Neural cell (in vitro differentiated cells): ENCODE measurements at regions not wholly inside any gene's neighbourhood (a gene's known extent, or its start where the extent isn't known, plus 50 kb on each side); places are given as distances from the start of the nearest gene placed in this dataset.

Source experiments
- H2AFZ ChIP-seq: fragments of 200-600, 300-800 bp; sonication (generic), shearing (Covaris generic); 2 replicates; pipeline ENCODE4 v1.6.0; 2014; ENCODE audit warnings: low read depth, mild to moderate bottlenecking, antibody characterized with exemption, low read length, moderate library complexity
- H3F3A ChIP-seq: fragments of 200-600 bp; shearing (Covaris generic); 2 replicates; pipeline ENCODE4 v1.6.1; 2016; ENCODE audit warnings: mild to moderate bottlenecking, moderate library complexity, mixed read lengths, antibody characterized with exemption, low read length; ENCODE audit not compliant: insufficient read depth, poor library complexity, severe bottlenecking
- H3K27ac ChIP-seq: fragments of 200-600, 300-800 bp; sonication (generic), shearing (Covaris generic); 2 replicates; pipeline ENCODE4 v1.5.1; 2014; ENCODE audit warnings: mild to moderate bottlenecking, low read length, moderate library complexity
- H3K27me3 ChIP-seq: fragments of 300-800, 200-600 bp; sonication (generic), shearing (Covaris generic); 2 replicates; pipeline ENCODE4 v1.6.0; 2014; ENCODE audit warnings: mild to moderate bottlenecking, low read depth, low read length, moderate library complexity; ENCODE audit not compliant: insufficient read depth
- H3K36me3 ChIP-seq: fragments of 300-800, 200-600 bp; sonication (generic), shearing (Covaris generic); 2 replicates; pipeline ENCODE4 v1.5.1; 2014; ENCODE audit warnings: mild to moderate bottlenecking, antibody characterized with exemption, low read length, moderate library complexity; ENCODE audit not compliant: insufficient read depth
- H3K4me2 ChIP-seq: fragments of 300-800, 200-600 bp; sonication (generic), shearing (Covaris generic); 2 replicates; pipeline ENCODE4 v1.6.0; 2014; ENCODE audit warnings: mild to moderate bottlenecking, low read length
- H3K4me3 ChIP-seq: fragments of 300-800, 200-600 bp; sonication (generic), shearing (Covaris generic); 2 replicates; pipeline ENCODE4 v1.5.1; 2014; ENCODE audit warnings: mild to moderate bottlenecking, low read length, moderate library complexity
- H3K79me2 ChIP-seq: fragments of 200-600 bp; shearing (Covaris generic); replicated peaks from 2 replicates; pipeline ENCODE4 v1.6.0; 2014; ENCODE audit warnings: mild to moderate bottlenecking, low read length, moderate library complexity; ENCODE audit not compliant: insufficient read depth
- H3K9ac ChIP-seq: fragments of 300-800, 200-600 bp; sonication (generic), shearing (Covaris generic); 2 replicates; pipeline ENCODE4 v1.6.1; 2016; ENCODE audit warnings: mild to moderate bottlenecking, low read length, mixed read lengths
- H3K9me2 ChIP-seq: fragments of 200-600 bp; shearing (Covaris generic); 2 replicates; pipeline ENCODE4 v1.6.1; 2016; ENCODE audit warnings: mild to moderate bottlenecking, low read length, mixed read lengths; ENCODE audit not compliant: insufficient read depth
- H3K9me3 ChIP-seq: fragments of 200-600, 300-800 bp; sonication (generic), shearing (Covaris generic); 2 replicates; pipeline ENCODE4 v1.6.1; 2016; ENCODE audit warnings: mild to moderate bottlenecking, mixed run types, low read length, moderate library complexity, mixed read lengths
- H4K20me1 ChIP-seq: fragments of 200-600 bp; shearing (Covaris generic); 2 replicates; pipeline ENCODE4 v1.6.1; 2016; ENCODE audit warnings: mild to moderate bottlenecking, mixed run types; ENCODE audit not compliant: insufficient read depth
- EP300 ChIP-seq: fragments of 450-650 bp; conservative IDR thresholded peaks from 2 replicates; pipeline ENCODE4 v1.6.1; 2014; ENCODE audit warnings: antibody characterized with exemption, mild to moderate bottlenecking, moderate library complexity; ENCODE audit not compliant: poor library complexity, severe bottlenecking
- EZH2 ChIP-seq: fragments of 200-600, 300-800 bp; shearing (Covaris generic), sonication (generic); IDR thresholded peaks from 2 replicates; pipeline ENCODE4 v1.6.1; 2014; ENCODE audit warnings: antibody characterized with exemption, low read length, borderline replicate concordance, mild to moderate bottlenecking; ENCODE audit not compliant: insufficient read depth, poor library complexity, severe bottlenecking
- MXI1 ChIP-seq: fragments of 450-650 bp; conservative IDR thresholded peaks from 2 replicates; pipeline ENCODE4 v1.6.1; 2014; ENCODE audit warnings: antibody characterized with exemption, mild to moderate bottlenecking; ENCODE audit not compliant: poor library complexity, severe bottlenecking
- POLR2AphosphoS5 ChIP-seq: IDR thresholded peaks from 2 replicates; pipeline ENCODE4 v1.6.1; 2012
- RAD21 ChIP-seq: fragments of 450-650 bp; conservative IDR thresholded peaks from 2 replicates; pipeline ENCODE4 v1.6.1; 2014; ENCODE audit warnings: antibody characterized with exemption, mild to moderate bottlenecking, moderate library complexity
- SMC3 ChIP-seq: fragments of 450-650 bp; conservative IDR thresholded peaks from 2 replicates; pipeline ENCODE4 v1.6.1; 2014; ENCODE audit warnings: antibody characterized with exemption, mild to moderate bottlenecking, moderate library complexity; ENCODE audit not compliant: poor library complexity
- TAF1 ChIP-seq: IDR thresholded peaks from 2 replicates; pipeline ENCODE4 v1.6.1; 2012; ENCODE audit warnings: low read depth
- TF ChIP-seq, protein P1 (sequence below): fragments of 450-650 bp; IDR thresholded peaks from 2 replicates; pipeline ENCODE4 v1.5.1; 2014; ENCODE audit warnings: antibody characterized with exemption, mild to moderate bottlenecking, moderate library complexity; ENCODE audit not compliant: poor library complexity, severe bottlenecking
- TF ChIP-seq, protein P2 (sequence below): IDR thresholded peaks from 2 replicates; pipeline ENCODE4 v1.6.1; 2012; ENCODE audit warnings: borderline replicate concordance

DNA sequence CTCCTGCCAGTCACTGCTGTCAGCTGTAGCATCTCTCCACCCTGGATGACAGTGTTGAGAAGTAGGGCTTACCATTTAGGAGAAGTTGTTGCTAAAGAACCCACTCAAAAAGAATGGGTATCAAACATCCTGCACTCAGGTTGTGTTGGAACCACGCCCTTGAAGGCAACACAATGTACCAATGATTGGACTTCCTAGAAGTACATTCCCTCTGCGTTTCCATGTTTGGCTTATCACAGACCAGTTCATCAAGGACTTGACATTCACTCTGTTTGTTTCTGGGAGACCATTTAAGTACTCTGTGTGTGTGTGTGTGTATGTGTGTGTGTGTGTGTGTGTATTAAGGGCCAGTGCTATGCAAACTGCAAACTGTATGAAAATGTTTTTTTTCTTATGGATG lies 200.6 kb upstream of the GATB start (continued):
- TF ChIP-seq, protein P1, sequence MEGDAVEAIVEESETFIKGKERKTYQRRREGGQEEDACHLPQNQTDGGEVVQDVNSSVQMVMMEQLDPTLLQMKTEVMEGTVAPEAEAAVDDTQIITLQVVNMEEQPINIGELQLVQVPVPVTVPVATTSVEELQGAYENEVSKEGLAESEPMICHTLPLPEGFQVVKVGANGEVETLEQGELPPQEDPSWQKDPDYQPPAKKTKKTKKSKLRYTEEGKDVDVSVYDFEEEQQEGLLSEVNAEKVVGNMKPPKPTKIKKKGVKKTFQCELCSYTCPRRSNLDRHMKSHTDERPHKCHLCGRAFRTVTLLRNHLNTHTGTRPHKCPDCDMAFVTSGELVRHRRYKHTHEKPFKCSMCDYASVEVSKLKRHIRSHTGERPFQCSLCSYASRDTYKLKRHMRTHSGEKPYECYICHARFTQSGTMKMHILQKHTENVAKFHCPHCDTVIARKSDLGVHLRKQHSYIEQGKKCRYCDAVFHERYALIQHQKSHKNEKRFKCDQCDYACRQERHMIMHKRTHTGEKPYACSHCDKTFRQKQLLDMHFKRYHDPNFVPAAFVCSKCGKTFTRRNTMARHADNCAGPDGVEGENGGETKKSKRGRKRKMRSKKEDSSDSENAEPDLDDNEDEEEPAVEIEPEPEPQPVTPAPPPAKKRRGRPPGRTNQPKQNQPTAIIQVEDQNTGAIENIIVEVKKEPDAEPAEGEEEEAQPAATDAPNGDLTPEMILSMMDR, result no peak
- no peak for TF ChIP-seq EP300

DNA sequence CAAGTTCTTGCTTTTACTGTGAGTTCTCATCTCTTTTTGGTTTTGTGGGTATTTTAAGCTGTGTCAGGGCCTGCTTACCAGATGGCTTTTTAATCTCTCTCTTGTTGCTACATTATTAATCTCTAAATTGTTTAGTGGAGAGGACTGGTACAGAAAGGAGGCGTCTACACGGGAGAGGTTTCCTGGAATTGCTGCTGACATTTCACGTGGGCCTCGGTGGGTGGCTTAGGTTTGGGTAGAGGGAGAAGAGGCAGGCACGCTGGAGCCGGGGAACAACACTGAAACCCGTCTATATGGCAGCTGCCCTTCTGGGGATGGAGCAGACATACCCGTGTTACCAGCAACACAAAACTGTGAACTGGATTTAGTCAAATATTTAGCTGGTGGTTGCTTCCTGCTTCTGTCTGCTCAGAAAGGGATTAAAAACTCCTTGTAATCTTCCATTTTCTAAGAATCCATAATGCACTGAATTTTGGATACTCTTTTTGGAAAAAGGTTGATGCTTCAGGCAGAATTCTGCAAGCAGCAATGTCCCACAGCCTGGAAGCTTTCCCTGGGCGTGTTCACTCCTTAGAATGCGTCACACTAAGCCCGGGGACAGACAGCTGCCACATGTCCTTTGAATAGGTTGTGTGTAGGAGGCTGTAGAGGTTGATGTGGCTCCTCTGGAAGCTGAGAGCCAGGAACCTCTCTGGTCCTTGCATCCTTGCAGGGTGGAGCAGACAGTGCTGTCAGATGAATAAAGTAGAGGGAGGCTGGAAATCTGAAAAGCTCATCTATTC lies 199.8 kb upstream of the GATB start:
- no peak overlapping the region for H3K27ac ChIP-seq

More for the DNA sequence above, 199.8 kb upstream of the GATB start:
- H3K4me3 ChIP-seq, result no peak overlapping the region
- TF ChIP-seq SMC3 (no peak), POLR2AphosphoS5 (no peak), EZH2 (no peak), MXI1 (no peak), EP300 (no peak), TAF1 (no peak), RAD21 (no peak)
- TF ChIP-seq, protein P1, result no peak
- TF ChIP-seq, protein P2, sequence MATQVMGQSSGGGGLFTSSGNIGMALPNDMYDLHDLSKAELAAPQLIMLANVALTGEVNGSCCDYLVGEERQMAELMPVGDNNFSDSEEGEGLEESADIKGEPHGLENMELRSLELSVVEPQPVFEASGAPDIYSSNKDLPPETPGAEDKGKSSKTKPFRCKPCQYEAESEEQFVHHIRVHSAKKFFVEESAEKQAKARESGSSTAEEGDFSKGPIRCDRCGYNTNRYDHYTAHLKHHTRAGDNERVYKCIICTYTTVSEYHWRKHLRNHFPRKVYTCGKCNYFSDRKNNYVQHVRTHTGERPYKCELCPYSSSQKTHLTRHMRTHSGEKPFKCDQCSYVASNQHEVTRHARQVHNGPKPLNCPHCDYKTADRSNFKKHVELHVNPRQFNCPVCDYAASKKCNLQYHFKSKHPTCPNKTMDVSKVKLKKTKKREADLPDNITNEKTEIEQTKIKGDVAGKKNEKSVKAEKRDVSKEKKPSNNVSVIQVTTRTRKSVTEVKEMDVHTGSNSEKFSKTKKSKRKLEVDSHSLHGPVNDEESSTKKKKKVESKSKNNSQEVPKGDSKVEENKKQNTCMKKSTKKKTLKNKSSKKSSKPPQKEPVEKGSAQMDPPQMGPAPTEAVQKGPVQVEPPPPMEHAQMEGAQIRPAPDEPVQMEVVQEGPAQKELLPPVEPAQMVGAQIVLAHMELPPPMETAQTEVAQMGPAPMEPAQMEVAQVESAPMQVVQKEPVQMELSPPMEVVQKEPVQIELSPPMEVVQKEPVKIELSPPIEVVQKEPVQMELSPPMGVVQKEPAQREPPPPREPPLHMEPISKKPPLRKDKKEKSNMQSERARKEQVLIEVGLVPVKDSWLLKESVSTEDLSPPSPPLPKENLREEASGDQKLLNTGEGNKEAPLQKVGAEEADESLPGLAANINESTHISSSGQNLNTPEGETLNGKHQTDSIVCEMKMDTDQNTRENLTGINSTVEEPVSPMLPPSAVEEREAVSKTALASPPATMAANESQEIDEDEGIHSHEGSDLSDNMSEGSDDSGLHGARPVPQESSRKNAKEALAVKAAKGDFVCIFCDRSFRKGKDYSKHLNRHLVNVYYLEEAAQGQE, result no peak
- H2AFZ ChIP-seq, result no peak overlapping the region
- no peaks in the 10 kb centered on the region for H3K36me3 ChIP-seq
- no peaks in the 10 kb centered on the region for H3K79me2 ChIP-seq
- H3K9ac ChIP-seq, result no peak overlapping the region
- H3K9me2 ChIP-seq, result no peaks in the 10 kb centered on the region
- H4K20me1 ChIP-seq, result no peaks in the 10 kb centered on the region
- H3K4me2 ChIP-seq, result no peak overlapping the region
- no peaks in the 10 kb centered on the region for H3F3A ChIP-seq
- H3K27me3 ChIP-seq, result no peaks in the 10 kb centered on the region
- H3K9me3 ChIP-seq, result no peaks in the 10 kb centered on the region
